Kidney (tissue), 13 donors: ENCODE measurements at regions not wholly inside any gene's neighbourhood (a gene's known extent, or its start where the extent isn't known, plus 50 kb on each side); places are given as distances from the start of the nearest gene placed in this dataset.

ENCODE experiments used
- DNase-seq, 5 donors: peaks; one replicate each; pipeline ENCODE4 v3.0.0-alpha.2; 2013 to 2020
- FAIRE-seq: peaks from 2 replicates; lab custom pipeline; 2012; peaks lifted over from hg19 to GRCh38; lab: Jason Lieb, UNC
- H3K27ac ChIP-seq, 2 donors: one replicate each; pipeline ENCODE4 v1.7.0; 2013; ENCODE audit warnings: low read depth in 2 of 2, low read length in 2 of 2, inconsistent platforms in 1 of 2
- H3K27me3 ChIP-seq: one replicate; pipeline ENCODE4 v1.7.1; 2013; ENCODE audit warnings: low read length, inconsistent platforms; ENCODE audit not compliant: control insufficient read depth, insufficient read depth
- H3K36me3 ChIP-seq, 3 donors: one replicate each; pipeline versions ENCODE4 v1.7.0 to v1.7.1; 2013; ENCODE audit warnings: low read length in 3 of 3, control low read depth in 1 of 3, inconsistent platforms in 1 of 3; ENCODE audit not compliant: insufficient read depth in 3 of 3, control insufficient read depth in 2 of 3
- H3K4me1 ChIP-seq, 3 donors: one replicate each; pipeline versions ENCODE4 v1.7.0 to v1.7.1; 2013; ENCODE audit warnings: low read length in 3 of 3, inconsistent platforms in 1 of 3, low read depth in 1 of 3; ENCODE audit not compliant: control insufficient read depth in 2 of 3, insufficient read depth in 2 of 3
- H3K4me3 ChIP-seq, 3 donors: one replicate each; pipeline versions ENCODE4 v1.7.0 to v1.8.1; 2013; ENCODE audit warnings: low read length in 3 of 3, control low read depth in 1 of 3, inconsistent platforms in 1 of 3
- H3K9ac ChIP-seq, 3 donors: one replicate each; pipeline versions ENCODE4 v1.7.0 to v1.7.1; 2013; ENCODE audit warnings: low read length in 3 of 3, control low read depth in 1 of 3, inconsistent platforms in 1 of 3
- H3K9me3 ChIP-seq, 3 donors: one replicate each; pipeline versions ENCODE4 v1.7.0 to v1.7.1; 2013; ENCODE audit warnings: low read length in 3 of 3, control low read depth in 1 of 3, inconsistent platforms in 1 of 3; ENCODE audit not compliant: control insufficient read depth in 2 of 3, insufficient read depth in 1 of 3
- CTCF ChIP-seq: IDR thresholded peaks from 3 replicates; pipeline ENCODE4 v1.5.1; 2012; ENCODE audit warnings: mild to moderate bottlenecking, moderate library complexity, borderline replicate concordance; ENCODE audit not compliant: insufficient read depth; ENCODE audit errors: extremely low read depth
- intact Hi-C: fragments of 100-400 bp; cut with DNase I; formaldehyde crosslinking; loops from one replicate; pipeline ENCODE4 v1.11.1; 2022
- donor health status: control.
- donor health status: control.
- donor health status: control.
- donor health status: control.
- donor health status: control.
- donor health status: DM: yes; HTN: yes; CAD: no.
- donor health status: Normal renal cell carcinoma (clear cell type).

DNA sequence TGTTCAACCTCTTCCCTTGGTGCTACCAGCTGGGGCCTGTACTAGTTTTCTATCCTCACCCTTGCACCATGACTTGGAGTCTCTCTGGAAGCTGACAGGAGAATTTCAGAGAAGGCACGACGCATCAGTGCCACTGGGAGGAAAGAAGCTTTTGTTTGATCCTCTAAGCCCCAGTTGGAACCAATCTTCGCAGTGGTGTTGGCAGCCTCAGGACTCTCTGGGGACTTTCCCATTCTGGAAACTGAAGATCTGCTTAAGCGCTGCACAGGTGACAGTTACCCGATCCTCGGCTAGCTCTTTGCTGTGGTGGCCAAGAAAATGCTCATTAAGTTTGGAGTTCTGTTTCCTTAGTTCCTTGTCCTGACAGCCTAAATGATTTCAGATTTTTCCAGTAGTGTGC is 222.3 kb downstream of the RHOU start:
- no peak for TF ChIP-seq CTCF
- no peaks in the 10 kb centered on the region for H3K4me1 ChIP-seq
- no peak for FAIRE-seq

GRCh38 chr1:228958121-228958520 is 222.8 kb downstream of the RHOU start:
- no peak overlapping the region for H3K9ac ChIP-seq
- no peak for FAIRE-seq
- H3K4me3 ChIP-seq: no peak overlapping the region
- no peaks in the 10 kb centered on the region for H3K36me3 ChIP-seq
- peak in 1 of 5 donors; percentile 39 for DNase-seq
- H3K4me1 ChIP-seq: no peaks in the 10 kb centered on the region
- H3K27me3 ChIP-seq: no peaks in the 10 kb centered on the region
- no peaks in the 10 kb centered on the region for H3K9me3 ChIP-seq
- no peak overlapping the region for H3K27ac ChIP-seq
- no peak for TF ChIP-seq CTCF
- intact Hi-C loops: no loop called here

More for the DNA sequence above, 222.3 kb downstream of the RHOU start:
- Histone ChIP-seq H3K9ac (no peak overlapping the region), H3K9me3 (no peaks in the 10 kb centered on the region), H3K27me3 (no peaks in the 10 kb centered on the region), H3K27ac (no peak overlapping the region), H3K36me3 (no peaks in the 10 kb centered on the region), H3K4me3 (no peak overlapping the region)
- DNase-seq: no peak
- intact Hi-C loops: no loop called here

- no peak for FAIRE-seq
- H3K27ac ChIP-seq: no peak overlapping the region
- DNase-seq: no peak
- H3K4me3 ChIP-seq: no peak overlapping the region
- H3K27me3 ChIP-seq: no peaks in the 10 kb centered on the region
- no peaks in the 10 kb centered on the region for H3K9me3 ChIP-seq
- intact Hi-C loops: no loop called here
- H3K9ac ChIP-seq: no peak overlapping the region
- H3K36me3 ChIP-seq: no peaks in the 10 kb centered on the region
- no peaks in the 10 kb centered on the region for H3K4me1 ChIP-seq
- TF ChIP-seq CTCF: no peak
Measured at GRCh38 chr1:228958741-228959140, 223.5 kb downstream of the RHOU start.

- Histone ChIP-seq H3K4me1 (peaks cover 2 to 4% (median 4%) of the 10 kb centered on the region in 3 donors), H3K36me3 (no peaks in the 10 kb centered on the region), H3K9me3 (no peaks in the 10 kb centered on the region), H3K27ac (no peak overlapping the region), H3K4me3 (no peak overlapping the region), H3K27me3 (no peaks in the 10 kb centered on the region), H3K9ac (no peak overlapping the region)
- intact Hi-C loops: no loop called here
- FAIRE-seq: no peak
- no peak for TF ChIP-seq CTCF
- no peak for DNase-seq
Measured at GRCh38 chr1:228960705-228961104, 225.4 kb downstream of the RHOU start.
